GM18498 (cell line): ENCODE measurements at regions not wholly inside any gene's neighbourhood (a gene's known extent, or its start where the extent isn't known, plus 50 kb on each side); places are given as distances from the start of the nearest gene placed in this dataset.
A peak's percentile ranks its signal among the peaks of the same experiment; 100 is the strongest.

Experiments used
- ATAC-seq: cut with Tn5 transposase; IDR thresholded peaks from one replicate; pipeline ENCODE4 v1.9.1; 2021; ENCODE audit warnings: mild to moderate bottlenecking, moderate library complexity; ENCODE audit not compliant: unreplicated experiment

GRCh38 chr4:153997516-153997915 lies 208.6 kb upstream of the SFRP2 start:
- ATAC-seq = no peak

DNA sequence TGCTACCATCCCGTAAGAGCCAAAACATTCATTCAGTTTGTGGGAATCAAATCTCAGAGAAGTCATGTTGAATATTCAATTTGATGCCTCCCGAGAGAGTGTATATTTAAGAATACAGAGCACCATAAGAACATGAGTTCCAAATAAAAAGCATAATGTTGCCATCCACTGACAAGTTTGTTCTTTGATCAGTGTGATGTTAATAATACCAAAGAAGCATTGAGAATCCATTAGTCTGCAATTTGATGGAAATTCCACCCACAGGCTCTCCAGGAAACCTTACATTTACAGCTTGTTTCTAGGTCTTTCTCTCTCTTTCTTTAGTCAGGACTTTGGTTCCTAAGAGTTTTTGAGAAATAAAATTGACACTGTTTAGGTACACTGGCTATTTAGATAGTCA lies 200.6 kb upstream of the SFRP2 start:
- no peak for ATAC-seq

- no peak for ATAC-seq
Observed at GRCh38 chr4:153988492-153989363, 199.8 kb upstream of the SFRP2 start.

DNA sequence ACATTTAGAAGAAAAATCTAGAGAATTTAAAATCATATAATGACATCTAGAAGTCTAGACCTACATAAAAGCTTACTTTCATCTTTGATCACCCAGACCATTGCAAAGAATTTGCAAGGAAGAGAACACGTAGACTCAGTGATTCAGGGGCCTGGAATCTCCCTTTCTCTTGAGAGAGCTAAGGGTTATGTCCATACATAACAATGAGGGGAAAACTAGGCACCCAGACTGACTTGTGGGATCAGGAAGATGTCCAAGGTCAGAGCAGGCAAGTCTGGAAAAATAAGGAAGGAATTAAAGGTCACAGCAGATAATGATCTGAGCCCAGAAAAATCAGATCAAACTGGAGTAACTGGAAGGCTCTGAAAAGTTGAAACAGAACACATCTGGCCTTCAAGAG lies 198.4 kb upstream of the SFRP2 start:
- no peak for ATAC-seq

DNA sequence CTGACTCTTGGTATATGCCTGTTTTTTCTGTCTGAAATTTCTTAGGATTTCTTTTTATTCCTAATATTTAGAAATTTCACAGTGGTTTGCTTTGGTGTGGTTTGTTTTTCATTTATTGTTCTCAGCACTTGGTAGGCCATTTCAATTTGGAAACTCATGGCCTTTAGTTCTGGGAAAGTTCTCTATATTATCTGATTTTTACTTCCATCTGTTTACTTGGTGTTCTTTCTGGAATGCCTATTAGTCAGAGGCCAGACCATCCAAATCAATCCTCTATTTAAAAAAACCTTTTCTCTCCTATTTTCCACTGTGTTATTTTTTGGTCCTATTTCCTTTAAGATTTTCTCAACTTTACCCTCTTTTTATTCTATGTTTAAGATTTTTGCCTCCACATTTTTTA lies 188.1 kb upstream of the SFRP2 start:
- no peak for ATAC-seq

DNA sequence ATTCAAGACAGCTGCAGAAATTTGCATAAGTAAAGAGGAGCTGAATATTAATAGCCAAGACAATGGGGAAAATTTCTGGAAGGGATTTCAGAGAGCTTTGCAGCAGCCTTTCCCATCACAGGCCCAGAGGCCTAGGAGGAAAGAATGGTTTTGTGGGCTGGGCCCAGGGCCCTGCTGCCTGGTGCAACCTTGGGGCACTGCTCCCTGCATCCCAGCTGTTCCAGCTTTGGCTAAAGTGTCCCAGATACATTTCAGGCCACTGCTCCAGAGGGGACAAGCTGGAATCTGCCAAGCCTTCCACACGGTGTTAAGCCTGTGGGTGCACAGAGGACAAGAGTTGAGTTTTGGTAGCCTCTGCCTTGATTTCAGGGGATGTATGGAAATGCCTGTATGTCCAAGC lies 185.6 kb upstream of the SFRP2 start:
- no peak for ATAC-seq

DNA sequence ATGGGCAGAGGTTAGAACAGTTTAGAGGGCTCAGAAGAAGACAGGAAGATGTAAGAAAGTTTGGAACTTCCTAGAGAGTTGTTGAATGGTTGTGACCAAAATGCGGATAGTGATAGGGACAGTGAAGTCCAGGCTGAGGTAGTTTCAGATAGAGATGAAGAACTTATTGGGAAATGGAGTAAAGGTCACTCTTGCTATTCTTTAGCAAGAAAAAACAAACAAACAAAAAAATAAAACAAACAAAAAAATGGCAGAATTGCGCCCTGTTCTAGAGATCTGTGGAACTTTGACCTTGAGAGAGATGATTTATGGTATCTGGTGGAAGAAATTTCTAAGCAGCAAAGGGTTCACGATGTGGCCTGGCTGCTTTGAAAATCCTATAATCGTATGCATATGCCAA lies 185.1 kb upstream of the SFRP2 start:
- no peak for ATAC-seq

GRCh38 chr4:153971899-153972298 lies 183.0 kb upstream of the SFRP2 start:
- ATAC-seq = no peak

DNA sequence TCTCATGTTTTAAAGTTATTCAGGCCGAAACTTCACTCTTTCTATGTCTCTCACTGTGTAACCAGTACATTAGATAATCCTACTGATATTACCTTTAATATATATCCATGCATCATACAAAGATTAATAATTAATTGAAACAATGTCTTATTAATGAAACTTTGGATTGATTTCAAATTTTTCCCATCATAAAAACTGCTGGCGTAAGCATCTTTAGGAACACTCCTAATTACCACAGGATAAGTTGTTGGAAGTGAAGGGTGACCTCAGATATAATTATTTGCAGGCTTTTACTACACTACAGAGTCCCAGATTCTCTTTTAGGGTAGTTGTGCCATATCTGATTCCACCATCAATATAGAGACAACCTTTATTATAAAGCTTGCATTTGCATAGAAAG lies 181.3 kb upstream of the SFRP2 start:
- no peak for ATAC-seq

DNA sequence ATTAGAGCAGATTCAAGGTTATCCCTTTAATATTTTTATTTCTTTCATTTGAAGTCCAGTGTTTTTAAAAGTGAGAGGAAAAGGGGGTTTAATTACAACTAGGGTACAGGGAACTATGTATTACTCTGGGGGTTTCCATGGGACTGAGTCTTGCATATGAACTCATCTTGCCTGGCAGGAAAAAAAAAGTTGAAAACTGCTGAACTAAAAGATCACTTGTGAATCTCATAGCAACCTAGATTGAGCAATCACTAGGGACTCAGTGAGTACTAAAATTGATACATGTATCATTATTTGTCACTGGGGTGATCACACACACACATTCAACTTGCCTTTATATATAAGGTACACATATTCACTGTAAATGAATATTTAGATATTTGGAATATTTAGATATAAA lies 180.7 kb upstream of the SFRP2 start:
- ATAC-seq = no peak

- no peak for ATAC-seq
Observed at GRCh38 chr4:153966641-153967040, 177.8 kb upstream of the SFRP2 start.

GRCh38 chr4:153963216-153963615 lies 174.3 kb upstream of the SFRP2 start:
- ATAC-seq = no peak

DNA sequence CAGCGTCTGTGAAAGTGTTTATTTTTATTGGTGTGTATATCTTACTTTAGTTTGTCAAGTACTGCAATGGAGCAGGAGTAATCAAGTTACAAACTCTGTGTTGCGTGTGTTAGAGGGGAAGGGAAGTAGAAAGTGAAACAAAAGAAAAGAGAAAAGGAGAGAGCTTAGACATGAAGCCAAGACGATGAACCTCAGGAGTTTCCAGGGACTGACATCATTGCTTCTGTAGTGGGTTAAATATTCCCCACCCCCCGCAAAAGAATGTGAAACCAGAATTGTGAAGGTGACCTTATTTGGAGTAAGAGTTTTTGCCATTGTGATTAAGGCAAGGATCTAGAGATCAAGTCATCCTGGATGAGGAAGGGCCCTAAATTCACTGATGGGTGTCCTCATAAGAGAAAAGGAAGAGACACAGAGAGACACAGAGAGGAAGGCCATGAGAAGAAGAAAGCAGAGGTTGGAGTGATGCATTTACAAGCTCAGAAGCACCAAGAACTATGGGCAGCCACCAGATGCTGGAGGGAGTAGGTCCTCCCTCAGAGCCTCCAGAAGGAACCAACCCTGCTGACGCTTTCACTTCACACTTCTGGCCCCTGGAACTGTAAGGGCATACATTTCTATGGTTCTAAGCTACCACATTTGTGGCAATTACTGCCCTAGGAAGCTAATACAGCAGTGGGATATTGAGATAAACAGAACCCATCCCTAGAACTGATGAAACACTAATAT lies 173.6 kb upstream of the SFRP2 start:
- ATAC-seq = peak; percentile 67

DNA sequence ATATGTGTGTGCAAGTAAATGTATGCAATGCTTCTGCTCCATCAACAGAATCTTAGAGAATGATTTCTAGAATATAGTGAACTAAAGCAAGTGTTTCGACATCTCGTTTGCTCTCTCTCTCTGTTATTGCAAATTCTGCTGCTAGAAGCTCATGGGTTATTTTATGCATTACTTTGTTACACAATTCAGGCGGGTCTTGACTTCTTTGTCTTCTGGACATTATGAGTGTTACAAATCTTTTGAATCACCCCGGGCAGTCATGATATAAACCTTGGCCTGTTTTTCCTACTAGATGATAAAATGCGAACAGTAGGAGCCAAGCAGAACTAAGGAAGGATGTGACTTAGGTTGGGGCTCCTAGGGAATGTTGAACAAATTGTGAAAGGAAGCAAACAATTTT lies 166.4 kb upstream of the SFRP2 start:
- no peak for ATAC-seq

DNA sequence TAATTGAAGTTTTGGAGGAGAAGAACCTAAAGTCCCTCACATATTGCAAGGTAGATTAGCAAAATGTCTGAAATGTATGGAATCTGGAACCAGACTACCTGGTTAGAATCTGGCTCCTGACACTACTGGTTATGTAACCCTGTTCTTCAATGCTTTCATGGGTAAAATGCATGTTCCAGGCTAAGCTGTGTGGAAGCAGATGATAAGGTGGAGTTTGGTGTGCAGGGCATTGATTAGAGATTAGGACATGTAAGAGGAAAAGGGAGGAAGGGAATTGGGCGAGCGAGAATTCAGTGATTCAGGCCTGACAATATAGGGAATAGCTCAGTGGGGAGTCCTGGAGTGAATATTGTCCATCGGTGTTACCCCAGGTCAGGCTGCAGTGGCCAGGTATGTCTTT lies 165.8 kb upstream of the SFRP2 start:
- no peak for ATAC-seq

GRCh38 chr4:153950100-153950979 lies 161.5 kb upstream of the SFRP2 start:
- peak; percentile 69 for ATAC-seq

GRCh38 chr4:153948041-153948440 lies 159.2 kb upstream of the SFRP2 start:
- no peak for ATAC-seq

DNA sequence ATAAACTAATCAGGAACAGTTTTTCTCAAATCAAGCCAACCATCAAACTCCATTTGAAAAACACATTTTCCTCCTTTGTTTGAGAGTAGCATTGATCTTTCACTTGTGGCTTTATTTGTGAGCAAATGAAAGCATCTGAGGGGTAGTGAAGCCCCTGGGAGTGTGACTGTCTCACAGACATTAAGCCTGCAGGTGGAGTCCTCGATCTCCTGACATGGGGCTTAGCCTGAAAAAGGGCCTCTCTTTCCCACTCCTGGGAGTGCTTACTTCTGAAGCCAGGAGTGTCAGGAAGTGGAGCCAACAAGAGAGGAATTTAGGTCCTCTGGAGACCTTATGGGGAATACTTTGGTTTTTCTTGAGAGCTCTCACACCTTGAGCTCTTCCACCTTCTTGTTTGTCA lies 158.2 kb upstream of the SFRP2 start:
- no peak for ATAC-seq

DNA sequence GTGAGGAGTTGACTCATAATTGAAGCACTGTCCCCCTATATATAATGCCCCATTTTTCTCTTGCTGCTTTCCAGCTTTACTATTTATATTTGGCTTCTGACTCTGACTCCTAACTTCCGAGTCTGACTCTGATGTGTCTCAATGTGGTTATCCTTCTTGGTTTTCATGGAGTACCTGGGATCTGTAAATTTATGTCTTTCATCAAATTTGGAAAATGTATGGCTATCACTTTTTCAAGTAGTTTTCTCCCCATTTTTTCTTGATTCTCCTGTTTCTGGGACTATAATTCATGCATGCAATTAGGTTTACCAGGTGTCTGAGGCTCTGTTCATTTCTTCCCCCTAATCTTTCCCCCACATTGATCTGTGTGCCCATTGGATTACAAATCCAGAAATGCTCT lies 156.8 kb upstream of the SFRP2 start:
- no peak for ATAC-seq

GRCh38 chr4:153943738-153944415 lies 155.0 kb upstream of the SFRP2 start:
- no peak for ATAC-seq

DNA sequence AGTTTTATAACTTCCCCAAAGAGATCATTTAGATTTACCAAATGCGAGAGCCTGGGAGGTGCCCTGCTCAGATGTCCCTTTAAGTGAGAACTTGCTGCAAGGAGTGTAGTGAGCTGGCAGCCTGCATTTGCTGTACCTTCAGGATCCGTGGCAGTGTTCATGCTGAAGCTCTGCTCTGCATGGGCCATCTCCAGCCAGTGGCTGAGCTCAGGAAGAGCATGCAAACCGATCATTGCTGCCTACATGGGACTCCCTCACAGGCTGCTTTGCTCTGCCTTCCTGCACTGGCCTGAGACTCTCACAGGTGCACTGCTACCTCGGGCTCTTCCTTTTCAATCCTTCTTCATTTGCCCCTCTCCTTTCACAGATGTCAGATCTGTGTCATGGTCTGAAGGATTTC lies 152.0 kb upstream of the SFRP2 start:
- no peak for ATAC-seq
